Stimulated activated CD8-positive, alpha-beta memory T cell treated with anti-CD3 and anti-CD28 coated beads, Interleukin-7, amount 100 ng/mL, for 1 hour (primary cell): ENCODE measurements at regions not wholly inside any gene's neighbourhood (a gene's known extent, or its start where the extent isn't known, plus 50 kb on each side); places are given as distances from the start of the nearest gene placed in this dataset.
"Not testable (repeated sequence)": the region's sequence is repeated elsewhere in the genome, so short reads cannot be mapped to it uniquely, and the experiment has no call there.

Experiments used
- DNase-seq, 2 donors: peaks; one replicate each; pipeline ENCODE4 v3.0.0-alpha.2; 2020; ENCODE audit warnings: low read depth in 2 of 2

GRCh38 chr15:96046620-96047240 lies 283.8 kb upstream of the NR2F2 start:
- no peak for DNase-seq

- DNase-seq: no peak
Observed at GRCh38 chr15:96047255-96047931, 283.1 kb upstream of the NR2F2 start.

- no peak for DNase-seq
Observed at GRCh38 chr15:96049323-96049722, 281.2 kb upstream of the NR2F2 start.

GRCh38 chr15:96049766-96050165 lies 280.7 kb upstream of the NR2F2 start:
- DNase-seq: no peak

- no peak for DNase-seq
Observed at GRCh38 chr15:96051598-96051997, 278.9 kb upstream of the NR2F2 start.

- DNase-seq: no peak
Observed at GRCh38 chr15:96052154-96052553, 278.3 kb upstream of the NR2F2 start.

GRCh38 chr15:96052572-96053030 lies 277.9 kb upstream of the NR2F2 start:
- no peak for DNase-seq

- no peak for DNase-seq
Observed at GRCh38 chr15:96053031-96053780, 277.3 kb upstream of the NR2F2 start.

- no peak for DNase-seq
Observed at GRCh38 chr15:96053781-96054428, 276.6 kb upstream of the NR2F2 start.

GRCh38 chr15:96054621-96055020 lies 275.9 kb upstream of the NR2F2 start:
- no peak for DNase-seq

GRCh38 chr15:96058103-96058851 lies 272.2 kb upstream of the NR2F2 start:
- DNase-seq: no peak

- not testable (repeated sequence) for DNase-seq
Observed at GRCh38 chr15:96058852-96059103, 271.7 kb upstream of the NR2F2 start.

GRCh38 chr15:96060591-96060990 lies 269.9 kb upstream of the NR2F2 start:
- not testable (repeated sequence) for DNase-seq

- DNase-seq: no peak
Observed at GRCh38 chr15:96064351-96064756, 266.1 kb upstream of the NR2F2 start.

- no peak for DNase-seq
Observed at GRCh38 chr15:96066126-96066525, 264.4 kb upstream of the NR2F2 start.

- no peak for DNase-seq
Observed at GRCh38 chr15:96066852-96067495, 263.5 kb upstream of the NR2F2 start.

- DNase-seq: no peak
Observed at GRCh38 chr15:96067677-96068076, 262.8 kb upstream of the NR2F2 start.

GRCh38 chr15:96068897-96069296 lies 261.6 kb upstream of the NR2F2 start:
- no peak for DNase-seq

GRCh38 chr15:96070636-96071035 lies 259.9 kb upstream of the NR2F2 start:
- DNase-seq: no peak

GRCh38 chr15:96072821-96073220 lies 257.7 kb upstream of the NR2F2 start:
- no peak for DNase-seq

- DNase-seq: no peak
Observed at GRCh38 chr15:96073908-96074307, 256.6 kb upstream of the NR2F2 start.
